Ureter (tissue), 1 donor: ENCODE measurements at regions not wholly inside any gene's neighbourhood (a gene's known extent, or its start where the extent isn't known, plus 50 kb on each side); places are given as distances from the start of the nearest gene placed in this dataset.

Experiments
- DNase-seq: peaks from one replicate; pipeline ENCODE4 v3.0.0-alpha.2; 2020; ENCODE audit warnings: low spot score
- donor health status: DM: yes; HTN: yes; CAD: no.

DNA sequence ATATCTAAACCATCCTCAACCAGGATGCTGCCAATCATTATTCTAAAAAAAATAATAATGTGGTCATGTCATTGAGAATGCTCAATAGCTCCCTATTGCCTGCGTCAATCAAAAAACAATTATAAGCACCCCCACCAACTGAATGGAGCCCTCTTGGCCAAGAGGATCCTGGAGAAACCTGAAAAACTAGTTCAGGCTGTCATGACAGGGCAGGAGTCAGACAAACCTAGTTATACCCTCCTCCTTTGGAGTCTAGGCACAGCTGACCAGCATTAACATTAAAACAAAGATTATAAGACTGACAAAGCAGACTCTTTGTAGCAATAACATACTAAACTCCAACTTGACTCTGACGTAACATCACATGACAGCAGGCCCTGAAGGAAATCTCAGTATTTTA is 119.2 kb upstream of the CCL2 start:
- no peak for DNase-seq

DNA sequence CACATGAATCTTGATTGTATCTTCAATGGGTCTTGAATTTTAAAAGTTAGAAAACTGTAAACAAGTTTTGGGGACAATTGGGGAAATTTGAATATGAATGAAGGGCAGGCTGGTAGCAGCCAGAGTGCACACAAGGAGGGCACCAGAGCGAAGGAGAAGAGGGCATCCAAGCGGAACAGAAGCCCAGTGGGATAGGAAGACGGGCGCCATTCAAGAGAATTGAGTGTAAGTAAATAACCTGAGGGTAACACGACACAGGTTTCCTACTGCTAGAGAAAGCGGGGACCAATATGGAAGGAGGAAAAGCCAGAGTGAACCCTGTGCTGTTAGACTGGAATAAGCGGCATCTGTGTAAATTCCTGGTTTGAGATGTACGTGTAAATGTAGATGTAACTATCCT is 115.1 kb upstream of the CCL2 start:
- no peak for DNase-seq

DNA sequence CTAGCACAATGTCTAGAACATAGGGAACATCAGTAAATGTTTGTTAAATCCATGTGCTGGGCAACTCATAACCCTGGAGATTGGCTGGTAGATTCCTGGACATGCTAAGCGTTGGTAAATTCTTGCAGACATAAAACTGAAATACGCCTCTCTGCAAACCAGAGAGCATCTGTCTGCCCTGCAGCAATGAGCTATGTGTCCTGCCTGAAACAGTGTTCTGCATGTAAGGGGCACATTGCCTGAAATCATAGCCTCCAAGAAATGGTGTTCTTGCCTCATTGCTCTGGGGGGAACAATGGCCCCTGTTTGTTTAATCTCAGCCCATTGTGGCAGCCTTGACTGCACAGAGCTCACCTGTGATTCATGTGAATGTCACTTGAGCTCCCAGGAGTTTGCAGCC is 113.5 kb upstream of the CCL2 start:
- DNase-seq, result no peak

DNA sequence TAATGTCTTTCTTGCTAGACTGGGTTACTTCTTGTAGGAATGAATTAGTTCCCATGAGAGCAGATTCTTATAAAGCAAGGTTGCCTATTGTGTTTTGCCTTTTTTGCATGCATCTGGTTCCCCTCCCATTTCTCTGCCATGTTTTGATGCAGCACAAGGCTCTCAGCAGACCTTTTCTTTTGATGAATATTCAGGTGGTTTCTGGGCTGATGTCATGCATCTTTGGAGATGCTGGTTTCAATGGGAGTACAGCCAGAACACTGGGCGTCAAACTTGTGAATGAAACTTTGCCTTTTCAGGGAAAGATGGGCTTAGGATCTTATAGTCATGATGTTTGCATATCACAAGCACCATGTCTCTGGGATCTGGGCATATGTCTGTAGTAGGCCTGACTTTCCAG is 111.7 kb upstream of the CCL2 start:
- no peak for DNase-seq

DNA sequence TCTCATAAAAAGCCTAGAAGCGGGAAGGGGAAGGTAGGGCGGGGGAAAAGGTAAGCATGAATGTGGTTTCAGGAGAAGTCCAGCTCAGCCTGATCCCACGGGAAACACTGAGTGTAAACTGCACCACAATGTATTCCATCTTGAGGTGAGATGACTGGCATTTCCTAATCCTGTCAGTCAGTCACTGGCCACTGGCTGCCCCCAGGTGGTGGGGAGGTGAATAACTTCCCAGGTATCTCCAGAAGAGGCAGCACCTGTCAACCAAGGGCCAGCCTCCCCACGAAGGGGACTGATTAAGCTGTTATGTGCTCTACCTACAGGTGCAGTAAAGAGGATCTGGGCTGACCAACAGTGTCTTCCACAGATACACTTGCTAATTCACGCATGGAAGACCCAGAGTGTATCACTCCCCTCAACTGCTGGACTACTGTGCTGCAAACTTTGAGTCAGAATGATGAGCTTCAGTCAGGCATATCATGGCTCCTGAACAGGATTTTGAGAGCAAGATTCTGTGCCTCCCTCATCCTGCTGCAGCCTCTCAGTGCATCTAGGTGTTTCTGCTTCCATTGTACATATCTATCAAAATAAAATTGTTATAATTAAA is 108.5 kb upstream of the CCL2 start:
- no peak for DNase-seq

DNA sequence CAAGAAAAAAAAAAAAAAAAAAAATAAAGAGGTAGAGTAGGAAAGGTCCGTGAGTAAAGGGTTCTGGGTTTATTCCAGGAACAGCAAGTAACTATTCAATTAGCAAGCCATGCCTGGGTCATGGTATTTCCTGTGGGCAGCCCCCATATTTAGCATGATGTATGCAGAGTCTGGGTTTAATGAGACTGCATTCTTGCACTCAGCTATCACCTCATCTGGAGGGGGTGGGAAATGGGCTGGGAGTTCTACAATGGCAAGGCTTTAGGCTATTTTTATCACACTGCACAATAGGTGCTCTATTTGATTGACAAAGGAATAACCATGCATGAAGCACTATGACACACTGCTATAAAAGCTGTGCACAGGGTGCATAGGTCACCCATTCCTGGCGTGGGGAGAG is 104.0 kb upstream of the CCL2 start:
- no peak for DNase-seq

DNA sequence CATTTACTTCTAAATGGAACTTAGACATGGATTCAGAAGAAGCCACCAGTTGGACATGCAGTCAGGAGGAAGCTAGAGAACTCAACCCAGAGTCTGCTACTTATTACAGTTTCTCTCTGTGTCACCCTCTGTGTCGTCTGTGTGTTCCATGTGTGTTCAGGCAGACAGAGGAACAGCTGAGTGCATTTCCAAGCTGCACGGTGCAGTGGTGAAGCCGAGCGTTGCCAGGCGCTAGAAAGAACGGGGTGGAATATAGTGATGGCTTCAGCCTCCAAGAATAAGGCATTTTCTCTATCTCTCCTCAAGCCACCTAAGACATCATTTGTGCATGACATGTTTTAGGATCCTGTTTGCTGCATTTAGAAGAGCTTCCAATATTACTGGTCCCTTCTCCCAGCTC is 101.1 kb upstream of the CCL2 start:
- no peak for DNase-seq

DNA sequence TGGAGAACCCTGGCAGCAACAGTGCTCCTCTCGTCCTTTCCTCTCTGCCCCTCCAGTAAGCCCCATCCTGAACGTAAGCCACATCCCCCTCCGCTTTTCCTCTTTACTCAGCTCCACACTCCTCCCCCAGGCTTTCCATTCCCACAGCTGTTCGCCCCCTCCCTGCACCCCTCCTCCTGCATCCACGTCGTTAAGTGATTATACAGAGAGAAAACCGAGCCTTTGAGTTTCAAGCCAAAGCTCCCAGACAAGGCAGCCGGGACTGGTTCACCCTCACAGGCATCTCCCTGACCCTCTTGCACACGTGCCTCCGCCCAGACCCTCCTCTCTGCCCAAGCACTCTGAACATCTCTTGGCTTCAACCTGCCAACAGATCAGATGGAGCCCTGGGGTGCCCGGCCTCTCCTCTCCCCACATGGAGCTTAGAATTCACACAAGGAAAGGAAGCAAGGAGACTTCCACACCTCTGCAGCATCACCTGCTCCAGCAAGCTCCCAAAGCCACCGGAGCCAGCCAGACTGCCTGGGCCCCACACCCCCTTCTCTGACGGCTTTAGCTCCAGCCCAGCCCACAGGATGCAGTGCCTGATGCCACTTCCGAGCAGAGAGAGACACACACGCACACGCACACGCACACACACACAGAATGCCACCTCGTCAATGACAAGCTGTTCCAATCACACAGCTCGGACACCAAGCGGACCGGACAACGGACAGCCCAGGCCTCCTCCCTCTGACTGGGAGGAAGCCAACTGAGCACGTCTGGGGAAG is 99.9 kb upstream of the CCL2 start:
- no peak for DNase-seq

DNA sequence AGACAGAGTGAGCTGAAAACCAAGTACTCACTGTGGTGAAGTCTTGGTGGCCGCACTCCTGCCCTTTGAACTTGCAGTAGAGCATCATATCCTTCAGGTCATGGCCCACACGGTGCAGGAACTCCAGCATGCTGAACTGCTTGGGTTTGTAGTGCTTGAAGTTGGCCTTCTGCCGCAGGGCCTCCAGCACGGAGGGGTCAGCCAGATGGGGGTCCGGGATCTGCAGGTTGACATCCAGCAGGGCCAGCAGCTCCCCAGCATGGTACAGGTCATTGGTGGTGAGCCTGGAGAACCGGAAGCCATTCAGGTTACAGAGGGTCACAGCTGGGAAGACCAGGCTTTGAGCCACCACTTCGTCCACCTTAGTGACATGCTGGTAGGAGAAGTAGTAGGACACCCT is 99.1 kb upstream of the CCL2 start:
- DNase-seq, result no peak

DNA sequence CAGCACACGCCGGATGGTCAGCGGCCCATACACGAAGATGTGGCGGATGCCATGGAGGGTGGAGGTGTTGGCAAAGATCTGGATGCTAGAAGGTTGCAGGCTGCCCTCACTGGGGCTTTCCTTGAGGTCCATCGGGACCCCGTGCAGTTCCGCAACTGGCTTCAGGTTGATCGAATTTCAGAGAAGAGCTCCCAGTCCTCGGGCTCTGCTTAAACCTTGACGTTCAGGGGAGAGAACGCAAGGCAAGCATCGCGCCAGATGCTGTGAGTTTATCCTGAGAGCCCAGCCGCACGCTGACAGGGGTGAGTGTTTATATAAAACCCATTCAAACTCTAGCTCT is 98.7 kb upstream of the CCL2 start:
- no peak for DNase-seq

DNA sequence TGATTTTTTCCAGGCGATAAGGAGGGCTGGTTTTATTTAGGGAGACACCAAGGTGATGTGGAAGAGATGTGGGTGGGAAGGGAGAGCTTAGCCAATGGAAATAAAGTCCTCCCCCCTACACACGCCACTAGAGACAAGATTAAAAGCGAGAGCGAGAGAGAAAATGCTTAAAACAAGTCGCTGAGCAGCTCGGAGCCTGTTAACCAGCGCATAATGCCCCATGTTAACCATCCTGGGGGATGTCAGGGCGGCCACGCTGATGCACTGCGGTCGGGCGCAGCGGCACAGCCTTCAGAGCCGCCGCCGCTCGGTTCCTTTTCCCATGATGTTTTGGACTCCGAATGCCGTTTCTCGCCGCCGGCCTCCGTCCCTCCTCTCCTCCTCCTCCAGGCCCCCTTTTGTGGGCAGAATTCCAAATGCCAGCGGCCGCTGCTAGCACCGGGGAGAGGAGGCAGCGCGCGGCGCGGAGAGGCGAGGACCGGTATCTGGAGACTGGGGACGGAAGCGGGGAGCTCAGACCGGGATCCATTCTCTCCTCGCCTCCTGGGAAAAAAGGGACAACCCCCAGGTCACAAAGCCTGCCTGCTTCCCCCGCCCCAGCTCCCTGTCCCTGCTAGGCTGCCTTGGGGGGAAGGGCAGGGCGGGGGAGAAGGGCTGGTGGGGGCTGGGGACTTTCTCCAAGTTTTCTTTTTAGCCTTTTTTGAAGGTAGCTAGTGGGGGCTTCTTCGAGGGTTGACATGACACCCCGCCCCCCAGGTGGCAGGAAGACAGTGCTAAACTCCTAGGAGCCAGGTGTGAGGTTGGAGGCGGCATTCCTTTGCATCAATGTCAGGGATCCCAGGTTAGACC is 98.1 kb upstream of the CCL2 start:
- DNase-seq, result no peak

DNA sequence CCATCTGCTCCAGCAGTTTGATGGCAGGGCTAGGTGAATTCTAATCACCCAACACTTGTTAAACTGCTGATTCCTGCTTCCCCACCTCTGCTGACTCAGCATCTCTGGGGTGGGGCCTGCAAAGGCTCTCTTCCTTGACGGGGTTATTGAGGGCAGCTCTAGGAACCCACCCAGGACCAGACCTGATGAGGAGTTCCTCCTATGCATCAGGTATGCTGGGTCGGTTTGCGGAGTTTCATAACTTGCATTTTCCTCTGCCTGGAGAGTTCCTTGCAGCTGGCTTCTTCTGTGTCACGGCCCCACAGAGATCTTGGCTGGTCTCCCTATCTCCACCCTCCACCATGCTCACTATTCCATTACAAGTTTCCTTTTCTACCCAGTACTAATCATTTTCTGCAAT is 93.4 kb upstream of the CCL2 start:
- no peak for DNase-seq

DNA sequence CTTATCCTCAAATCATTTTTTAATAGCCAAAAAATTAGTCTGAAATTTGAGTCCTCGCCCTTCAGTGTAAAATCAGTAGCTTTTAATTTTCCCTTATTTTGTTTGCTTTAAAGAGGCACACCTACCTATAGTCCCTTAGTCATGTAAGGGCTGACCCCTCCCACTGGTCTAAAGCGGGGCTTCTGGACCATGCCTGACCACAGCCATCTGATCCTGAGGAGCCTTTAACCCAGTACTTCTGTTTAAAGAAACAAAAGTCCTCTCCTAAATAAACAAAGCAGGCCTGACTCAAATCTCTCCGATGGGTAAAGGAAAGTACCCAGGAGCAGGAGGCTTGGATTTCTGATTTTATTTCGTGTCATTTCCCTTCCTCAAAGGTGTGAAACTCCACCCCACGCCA is 92.0 kb upstream of the CCL2 start:
- DNase-seq, result no peak

DNA sequence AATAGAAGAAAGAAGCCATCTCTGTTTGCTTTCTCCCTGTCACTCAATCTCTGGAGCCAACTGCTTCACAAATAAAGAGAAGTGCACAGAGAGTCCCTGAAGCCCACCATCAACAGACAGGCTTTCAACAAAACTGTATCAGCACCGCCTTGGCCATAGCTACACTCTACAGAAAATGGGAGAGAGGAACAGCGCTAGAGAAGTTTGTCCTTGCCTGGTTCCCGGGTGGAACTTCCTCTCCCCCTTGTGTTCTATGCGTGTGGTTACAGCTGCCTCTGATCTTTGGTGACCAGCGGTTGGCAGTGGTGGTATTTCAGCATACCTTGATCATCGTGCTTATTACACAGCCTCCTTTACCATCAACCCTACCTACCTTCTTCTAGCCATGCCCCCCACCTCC is 91.4 kb upstream of the CCL2 start:
- peak; percentile 49 for DNase-seq

DNA sequence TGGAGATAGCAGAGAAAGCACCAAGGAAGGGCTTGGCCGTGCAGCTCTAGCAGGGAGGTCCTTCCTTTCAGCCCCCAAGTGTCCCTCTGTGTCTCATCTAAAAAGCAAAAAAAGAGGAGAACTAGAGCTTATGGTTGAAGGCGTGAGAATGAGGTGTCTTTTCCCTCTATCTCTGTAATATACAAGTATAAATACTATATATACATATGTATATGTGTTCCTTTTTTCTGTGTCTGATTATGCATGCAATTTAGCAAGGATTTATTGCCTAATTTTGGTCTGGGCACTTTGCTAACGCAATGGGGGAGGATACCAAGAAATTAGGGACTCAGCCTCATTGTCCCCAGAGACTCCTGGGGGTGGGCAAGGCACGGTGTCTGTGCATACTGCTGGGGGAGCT is 90.2 kb upstream of the CCL2 start:
- no peak for DNase-seq

DNA sequence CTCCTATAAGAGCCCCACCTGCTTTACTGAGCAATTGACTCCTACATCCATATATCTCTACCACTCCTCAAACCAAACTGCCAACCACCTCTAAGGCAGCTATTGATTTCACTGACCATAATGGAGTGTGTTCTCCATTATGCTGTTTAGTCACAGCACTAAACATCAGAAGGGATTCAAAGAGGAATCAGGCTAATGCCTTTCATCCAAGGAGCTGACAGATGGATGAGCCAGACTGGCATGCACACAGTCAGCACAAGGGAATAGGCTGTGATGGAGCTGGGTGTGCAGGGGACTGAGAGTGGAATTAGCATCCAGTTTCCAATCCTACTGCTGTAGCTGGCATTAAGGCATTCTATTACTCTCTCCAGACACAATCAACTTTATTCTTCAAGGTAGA is 88.7 kb upstream of the CCL2 start:
- DNase-seq, result no peak

DNA sequence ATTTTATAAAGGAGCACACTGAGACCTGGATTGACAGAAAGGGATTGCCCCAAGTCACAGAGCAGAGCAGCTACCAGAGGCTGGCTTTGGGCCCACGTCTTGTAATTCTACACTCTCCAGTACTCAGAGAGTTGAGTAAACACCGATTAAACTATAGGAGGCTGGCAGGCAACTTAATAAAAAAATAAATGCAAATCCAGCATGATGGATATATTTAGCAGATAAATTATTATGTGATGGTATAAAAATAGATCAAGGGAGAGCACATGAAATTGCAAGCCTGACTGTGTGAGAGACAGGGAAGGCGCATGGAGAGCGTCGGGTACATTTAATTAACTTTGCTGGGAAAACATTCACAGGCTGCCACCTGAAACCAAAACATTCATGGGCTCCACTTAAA is 87.7 kb upstream of the CCL2 start:
- no peak for DNase-seq

DNA sequence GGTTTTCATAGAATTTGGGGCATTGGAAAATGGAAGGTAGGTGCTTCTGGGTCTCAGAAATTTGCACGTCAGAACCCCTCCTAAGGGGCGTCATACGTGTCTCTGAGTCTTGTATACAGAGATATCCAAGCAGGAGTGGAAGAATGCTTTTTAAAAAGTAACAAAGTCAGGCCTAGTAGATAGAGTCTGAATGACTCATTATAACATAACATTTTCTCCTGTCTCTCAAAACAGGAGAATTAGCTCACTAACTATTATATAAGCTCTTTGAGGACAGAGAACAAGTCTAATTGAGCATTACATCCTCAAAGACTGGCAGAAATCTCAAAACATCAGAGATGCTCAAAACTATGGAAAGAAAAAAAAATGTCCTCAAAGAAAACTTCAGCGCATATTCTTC is 86.1 kb upstream of the CCL2 start:
- DNase-seq, result no peak

DNA sequence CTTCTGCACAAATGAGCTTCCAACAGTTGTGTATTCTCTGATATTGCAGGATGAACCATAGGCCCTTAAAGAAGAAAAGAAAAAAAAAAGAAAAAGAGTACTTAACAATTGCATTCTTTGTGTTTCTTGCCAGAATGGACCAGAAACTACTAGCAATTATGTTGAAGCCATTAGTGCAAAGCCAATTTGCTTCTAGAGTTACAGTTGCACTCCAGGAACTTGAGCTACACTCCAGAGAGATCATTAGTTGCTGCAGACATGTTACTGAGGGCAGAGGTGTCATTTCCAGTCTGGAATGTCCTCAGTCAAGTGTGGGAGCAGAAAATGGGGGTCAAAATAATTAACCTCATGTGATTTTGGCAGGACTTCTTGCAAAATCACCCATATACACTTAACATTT is 85.6 kb upstream of the CCL2 start:
- DNase-seq, result no peak

DNA sequence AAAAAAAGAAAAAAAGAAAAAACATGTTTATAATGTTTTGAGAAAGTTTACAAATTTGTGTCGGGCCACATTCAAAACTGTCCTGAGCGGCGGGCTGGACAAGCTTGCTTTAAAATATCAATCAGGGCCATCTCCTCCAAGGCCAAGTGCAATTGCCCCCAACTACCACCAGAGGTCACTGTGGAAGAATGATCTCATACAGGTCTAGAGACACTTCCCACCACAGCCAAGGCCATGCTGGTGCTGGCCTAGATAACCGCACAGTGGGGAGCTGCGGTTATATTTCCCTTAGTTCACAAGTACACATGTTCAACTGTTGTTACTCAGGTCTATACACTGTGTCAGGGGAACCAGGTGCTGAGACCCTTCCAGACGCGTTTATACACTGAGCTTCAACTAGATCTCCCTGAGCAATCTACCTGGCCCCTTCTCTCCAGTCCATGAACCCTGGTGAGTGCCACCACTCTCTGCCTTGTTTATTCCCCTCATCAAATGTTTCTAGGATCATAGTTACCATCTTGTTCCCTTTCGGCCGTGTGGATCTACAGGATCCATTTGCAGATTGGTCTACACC is 83.8 kb upstream of the CCL2 start:
- DNase-seq, result peak; percentile 58

DNA sequence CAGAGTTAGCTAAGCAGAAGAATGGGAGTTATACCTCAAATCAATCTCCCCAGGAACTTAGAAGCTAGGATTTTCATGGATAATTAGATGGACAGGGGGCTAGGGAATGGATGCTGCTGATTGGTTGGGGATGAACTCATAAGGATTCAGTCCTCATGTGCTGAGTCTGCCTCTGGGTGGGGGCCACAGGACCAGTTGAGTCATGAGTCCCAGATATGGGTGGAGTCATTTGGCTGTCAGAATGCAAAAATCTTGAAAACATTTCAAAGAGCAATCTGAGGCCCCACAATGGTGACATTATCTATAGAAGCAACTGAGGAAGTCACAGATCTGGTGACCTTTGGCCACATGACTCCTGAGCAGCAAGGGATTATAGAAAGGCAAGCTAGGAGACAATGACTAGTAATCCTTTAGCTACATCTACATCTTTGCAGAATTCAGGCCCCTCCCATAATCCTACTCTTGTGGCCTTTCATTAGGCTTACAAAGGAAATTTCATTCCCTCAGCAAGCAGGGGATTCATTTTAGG is 82.6 kb upstream of the CCL2 start:
- no peak for DNase-seq

DNA sequence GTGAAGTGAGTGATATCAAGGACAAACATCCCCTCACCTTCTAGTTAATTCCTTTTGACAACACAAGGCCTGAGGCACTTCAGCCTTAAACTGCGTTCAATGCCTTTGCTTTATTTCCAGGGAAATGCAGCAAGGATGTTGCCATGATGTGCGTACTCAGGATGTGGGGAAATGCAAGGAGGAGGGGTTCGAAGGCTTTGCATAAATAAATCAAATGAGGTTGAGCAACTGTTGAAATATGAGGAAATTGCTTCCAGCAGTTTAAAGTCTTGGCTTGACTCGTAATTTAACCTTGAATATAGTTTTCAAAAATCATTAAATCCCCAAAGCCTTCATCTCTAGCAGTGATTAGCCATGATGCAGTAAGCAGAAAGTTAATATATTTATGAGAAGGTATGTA is 81.8 kb upstream of the CCL2 start:
- DNase-seq, result no peak

DNA sequence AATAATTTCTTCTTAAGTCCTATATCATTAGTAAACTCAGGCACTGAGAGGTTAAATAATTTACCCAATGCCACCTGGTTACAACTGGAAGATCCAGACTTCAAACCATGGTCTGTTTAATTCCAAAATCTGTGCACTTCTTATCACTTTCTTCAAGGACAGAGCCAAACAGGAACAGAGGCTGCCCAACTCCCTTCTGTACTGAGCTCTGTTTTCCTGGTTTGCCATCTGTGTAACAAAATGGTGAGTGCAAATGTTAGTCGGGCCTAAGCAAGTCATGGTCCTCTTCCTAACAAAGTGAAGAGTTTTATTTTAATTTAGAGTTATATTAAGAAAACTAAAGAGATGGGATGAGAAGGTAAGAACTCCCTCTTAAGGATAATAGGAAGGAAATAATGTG is 80.6 kb upstream of the CCL2 start:
- DNase-seq, result no peak
